ENCODE measurements at regions not wholly inside any gene's neighbourhood (a gene's known extent, or its start where the extent isn't known, plus 50 kb on each side); places are given as distances from the start of the nearest gene placed in this dataset.
"Not testable (repeated sequence)": the region's sequence is repeated elsewhere in the genome, so short reads cannot be mapped to it uniquely, and the experiment has no call there.

DNA sequence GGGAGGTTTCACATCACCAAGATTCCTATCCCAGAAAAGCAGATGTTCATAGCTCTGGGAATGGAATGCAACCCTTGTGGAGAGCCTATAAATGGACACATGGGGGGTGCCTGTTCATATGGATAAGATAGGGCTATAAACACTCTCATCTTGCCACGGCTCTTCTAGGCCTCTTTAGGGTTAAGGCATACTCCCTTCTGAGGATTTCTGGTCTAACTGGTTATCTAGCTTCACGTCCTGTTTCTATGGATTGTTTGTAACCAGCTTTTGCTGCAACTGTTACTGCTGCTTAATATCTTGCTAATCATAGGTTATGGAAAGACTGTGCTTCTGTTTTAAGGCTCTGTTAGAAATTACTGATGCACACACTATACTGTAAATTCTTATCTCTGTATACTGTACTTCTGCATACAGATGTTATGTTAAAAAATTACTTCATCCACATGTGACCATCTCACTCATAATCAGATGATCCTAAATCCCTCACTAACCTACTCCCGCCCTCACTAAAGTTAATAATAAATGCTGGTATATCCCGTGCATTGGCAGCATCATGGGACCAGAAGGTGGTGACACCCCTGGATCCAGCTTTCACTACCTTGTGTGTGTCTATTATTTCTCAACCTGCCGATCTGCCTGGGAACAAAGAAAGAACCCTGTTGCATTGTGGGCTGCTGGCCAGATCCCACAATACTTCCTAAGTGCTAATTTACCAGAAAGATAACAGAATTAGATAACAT, 68.7 kb downstream of the PRKAB2 start:
- DNase-seq (ENCODE audit: low read depth), result not testable (repeated sequence)

DNA sequence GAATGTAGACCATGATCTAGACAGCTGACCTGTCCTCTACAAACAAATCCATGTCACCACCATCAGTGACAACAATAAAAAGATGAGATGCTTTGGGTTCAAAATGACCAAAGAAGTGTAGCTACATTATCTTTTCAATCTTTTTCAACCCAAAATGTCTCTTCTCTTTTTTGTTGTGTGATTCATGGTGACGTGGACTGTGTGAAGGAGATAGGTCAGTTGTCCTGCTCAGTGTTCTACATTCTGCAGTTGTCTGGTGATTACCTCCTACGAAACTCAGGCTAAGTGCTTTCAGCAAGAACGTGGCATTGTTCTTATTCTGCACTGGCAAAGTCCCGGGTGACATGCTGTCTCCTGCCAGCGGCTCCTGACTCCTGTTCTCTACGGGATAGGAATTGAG, 73.1 kb downstream of the PRKAB2 start:
- DNase-seq (ENCODE audit: low read depth), result no peak

DNA sequence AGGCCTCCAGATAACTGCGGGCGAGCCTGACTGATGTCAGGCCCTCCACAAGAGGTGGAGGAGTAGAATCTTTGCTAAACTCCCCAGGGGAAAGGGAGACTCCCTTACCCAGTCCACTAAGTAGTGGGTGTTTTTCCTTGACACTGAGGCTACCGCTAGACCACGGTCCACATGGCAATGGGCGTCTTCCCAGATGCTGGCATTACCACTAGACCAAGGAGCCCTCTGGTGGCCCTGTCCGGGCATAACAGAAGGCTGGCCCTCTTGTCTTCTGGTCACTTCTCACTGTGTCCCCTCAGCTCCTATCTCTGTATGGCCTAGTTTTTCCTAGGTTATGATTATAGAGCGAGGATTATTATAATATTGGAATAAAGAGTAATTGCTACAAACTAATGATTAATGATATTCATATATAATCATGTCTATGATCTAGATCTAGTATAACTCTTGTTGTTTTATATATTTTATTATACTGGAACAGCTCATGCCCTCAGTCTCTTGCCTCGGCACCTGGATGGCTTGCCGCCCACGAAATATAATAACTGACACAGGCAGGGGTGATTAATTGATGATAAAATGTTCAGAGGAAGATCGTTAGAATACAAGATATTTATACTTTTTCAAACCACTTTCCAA, 73.8 kb downstream of the PRKAB2 start:
- not testable (repeated sequence) for DNase-seq (ENCODE audit: low read depth)

DNA sequence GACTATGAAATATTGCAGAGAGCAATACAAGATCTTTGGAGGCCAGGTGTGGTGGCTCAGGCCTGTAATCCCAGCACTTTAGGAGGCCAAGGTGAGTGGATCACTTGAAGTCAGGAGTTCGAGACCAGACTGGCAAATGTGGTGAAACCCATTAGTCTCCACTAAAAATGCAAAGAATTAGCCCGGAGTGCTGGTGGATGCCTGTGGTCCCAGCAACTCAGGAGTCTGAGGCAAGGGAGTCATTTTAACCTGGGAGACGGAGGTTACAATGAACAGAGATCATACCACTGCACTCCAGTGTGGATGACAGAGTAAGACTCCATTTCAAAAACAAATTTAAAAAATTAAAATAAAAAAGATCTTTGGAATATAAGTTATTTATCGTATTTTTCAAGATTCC, 76.6 kb downstream of the PRKAB2 start:
- DNase-seq (ENCODE audit: low read depth), result no peak

DNA sequence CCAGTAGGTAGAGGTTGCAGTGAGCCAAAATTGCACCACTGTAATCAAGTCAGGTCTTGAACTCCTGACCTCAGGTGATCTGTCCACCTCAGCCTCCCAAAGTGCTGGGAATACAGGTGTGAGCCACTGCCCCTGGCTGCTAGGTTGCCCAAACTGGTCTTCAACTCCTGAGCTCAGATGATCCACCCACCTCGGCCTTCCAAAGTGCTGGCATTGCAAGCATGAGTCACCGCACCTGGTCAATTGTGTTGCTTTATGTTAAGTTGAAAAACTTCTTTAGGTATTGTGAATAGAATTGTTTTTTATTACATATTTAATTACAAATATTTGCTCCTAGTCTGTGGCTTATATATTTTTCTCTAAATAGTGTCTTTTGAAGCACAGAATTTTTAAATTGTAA, 80.5 kb downstream of the PRKAB2 start:
- DNase-seq (ENCODE audit: low read depth), result no peak

DNA sequence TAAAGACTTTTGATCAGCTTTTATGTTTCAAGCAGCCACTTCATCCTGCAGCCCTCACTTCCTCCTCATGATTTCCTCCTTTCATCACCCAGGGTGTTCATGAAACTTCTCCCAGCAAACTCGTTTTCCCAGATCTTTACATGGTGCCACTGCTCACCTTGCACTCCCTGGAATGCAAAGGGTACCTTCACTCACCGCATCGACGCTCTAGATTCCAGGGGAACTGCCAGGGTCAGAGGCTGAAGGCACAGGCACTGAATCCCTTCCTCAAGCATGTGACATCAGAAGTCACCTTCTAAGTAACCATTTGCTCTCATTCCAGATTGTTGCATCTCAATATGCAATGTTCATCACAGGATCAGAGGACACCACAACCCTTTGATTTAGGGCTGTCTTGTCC, 82.8 kb downstream of the PRKAB2 start:
- no peak for DNase-seq (ENCODE audit: low read depth)

DNA sequence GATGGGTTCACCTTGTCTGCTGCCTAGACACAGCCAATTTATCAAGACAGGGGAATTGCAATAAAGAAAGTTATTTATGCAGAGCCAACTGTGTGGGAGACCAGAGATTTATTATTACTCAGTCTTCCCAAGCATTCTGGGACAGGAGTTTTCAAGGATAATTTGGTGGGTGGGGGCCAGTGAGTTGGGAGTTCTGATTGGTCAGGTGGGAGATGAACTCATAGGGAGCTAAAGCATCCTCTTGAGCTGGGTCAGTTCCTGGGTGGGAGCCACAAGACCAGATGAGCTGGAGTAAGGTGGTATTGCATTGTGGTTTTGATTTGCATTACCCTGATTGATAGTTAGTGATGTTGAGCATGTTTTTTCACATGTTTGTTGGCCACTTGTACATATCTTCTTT, 86.1 kb downstream of the PRKAB2 start:
- DNase-seq (ENCODE audit: low read depth), result no peak

DNA sequence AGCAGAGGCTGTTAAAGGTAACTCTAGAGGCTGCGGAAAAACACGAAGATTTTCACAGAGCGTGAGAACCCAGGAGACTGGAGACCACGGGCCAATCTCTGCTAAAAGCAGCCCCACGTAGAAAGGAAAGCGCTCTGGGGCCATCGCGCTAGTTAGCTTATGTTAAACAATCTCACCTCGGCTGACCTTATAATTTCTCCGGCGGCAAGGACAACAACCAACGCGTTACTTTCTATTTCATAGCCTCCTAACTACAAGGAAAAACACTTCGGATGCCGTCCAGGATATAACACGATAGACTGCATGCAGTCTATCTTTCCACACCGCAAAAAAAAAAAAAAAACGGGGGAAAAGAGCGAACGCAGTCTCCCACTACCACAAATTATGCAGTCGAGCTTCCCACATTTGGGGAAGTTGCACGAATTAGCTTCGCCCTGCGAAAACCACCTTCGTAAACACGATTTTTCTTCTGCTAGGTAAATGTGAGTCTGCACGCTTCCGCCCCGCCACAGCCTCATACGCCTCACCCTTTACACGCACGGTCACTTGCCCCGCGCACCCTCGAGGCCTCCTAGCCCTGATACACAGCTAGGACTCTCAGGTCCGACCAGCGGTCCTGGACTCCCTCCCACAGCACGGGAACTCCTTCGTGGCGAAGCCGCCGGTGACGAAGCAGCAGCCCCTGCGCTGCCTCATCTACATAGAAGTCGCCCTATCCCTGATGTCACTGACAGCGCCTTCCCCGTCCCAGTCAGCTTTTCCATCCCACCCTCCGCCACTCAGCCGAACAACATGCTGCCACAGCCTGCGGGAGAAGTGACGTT, 87.8 kb downstream of the PRKAB2 start:
- peak; percentile 75 for DNase-seq (ENCODE audit: low read depth)

DNA sequence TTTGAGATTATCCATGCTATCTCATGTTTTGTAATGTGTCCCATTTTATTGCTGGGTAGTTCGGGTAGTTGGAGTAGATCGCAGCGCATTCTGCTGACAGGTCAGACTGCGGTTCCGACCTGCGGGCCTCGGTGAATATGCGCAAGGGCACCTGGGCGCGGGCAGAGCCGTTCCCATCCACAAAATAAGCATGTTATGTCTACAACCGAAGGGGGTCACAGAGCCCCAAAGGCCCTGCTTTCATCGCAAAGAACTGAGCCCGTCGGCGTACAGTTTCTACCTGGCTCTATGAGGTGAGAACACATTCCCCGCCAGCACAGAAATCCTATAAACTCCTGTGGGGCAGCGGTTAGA, 88.4 kb downstream of the PRKAB2 start:
- DNase-seq (ENCODE audit: low read depth), result no peak

DNA sequence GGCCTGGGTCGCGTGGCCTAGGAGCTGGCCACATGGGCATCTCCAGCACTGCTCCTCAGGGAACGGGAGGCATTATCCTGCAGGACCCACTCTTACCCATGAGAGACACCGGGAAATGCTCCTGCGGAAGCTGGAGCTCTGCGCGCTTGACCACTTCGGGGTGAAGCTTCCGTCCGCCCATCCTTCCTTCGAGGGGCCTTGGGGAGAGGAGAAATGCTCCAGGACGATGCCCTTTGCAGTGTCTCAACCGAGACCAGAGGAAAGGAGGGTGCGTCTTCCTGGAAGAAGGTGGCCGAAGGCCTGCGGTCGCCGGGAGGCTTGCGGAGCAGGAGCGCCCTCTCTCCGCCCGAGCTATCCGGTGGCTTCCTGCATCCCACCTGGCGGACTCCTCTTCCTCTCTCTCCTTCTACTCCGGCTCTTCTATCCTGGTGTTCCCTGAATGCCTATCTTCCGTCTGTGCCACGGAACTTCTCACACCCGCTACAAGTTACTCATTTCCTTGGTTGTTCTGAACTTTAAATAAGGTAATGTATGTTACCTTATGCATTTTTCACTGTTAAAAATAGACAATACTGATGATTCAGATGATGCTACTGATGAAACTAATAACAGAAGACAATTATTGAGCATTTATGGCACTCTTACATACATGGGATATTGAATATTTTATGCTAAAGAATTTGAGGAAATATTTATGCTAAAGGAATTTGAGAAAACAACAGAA, 91.4 kb downstream of the PRKAB2 start:
- no peak for DNase-seq (ENCODE audit: low read depth)

DNA sequence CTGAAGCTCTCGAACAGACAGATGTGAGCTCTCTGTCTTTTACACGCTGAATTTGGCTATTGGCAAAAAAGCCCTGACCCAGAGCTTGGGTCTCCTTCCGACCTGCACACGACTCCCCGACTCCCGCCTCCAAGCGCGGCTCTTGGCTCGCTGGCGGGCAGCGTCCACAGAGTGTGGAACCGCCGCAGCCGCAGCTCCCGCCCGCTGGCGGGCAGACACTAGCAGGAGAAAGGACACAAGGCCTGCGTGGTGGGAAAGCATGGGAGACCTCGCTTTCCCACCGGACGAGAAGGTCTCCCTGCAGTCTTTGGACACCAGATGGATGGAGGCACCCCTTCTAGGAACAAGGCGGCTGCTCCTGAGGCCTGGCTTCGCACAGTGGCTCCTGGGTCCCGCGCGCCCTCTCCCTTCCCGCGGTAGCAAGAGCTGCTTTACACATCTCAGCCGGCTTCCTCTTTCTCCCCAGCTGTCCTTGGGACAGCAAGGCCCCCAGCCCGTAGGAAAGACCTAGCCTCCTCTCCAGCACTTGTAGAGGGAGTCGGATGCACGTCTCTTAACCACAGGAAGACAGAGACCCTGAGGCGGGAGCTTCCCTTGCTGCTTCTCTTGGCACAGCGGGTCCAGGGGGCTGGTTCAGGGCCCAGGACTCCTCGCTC, 92.1 kb downstream of the PRKAB2 start:
- no peak for DNase-seq (ENCODE audit: low read depth)

DNA sequence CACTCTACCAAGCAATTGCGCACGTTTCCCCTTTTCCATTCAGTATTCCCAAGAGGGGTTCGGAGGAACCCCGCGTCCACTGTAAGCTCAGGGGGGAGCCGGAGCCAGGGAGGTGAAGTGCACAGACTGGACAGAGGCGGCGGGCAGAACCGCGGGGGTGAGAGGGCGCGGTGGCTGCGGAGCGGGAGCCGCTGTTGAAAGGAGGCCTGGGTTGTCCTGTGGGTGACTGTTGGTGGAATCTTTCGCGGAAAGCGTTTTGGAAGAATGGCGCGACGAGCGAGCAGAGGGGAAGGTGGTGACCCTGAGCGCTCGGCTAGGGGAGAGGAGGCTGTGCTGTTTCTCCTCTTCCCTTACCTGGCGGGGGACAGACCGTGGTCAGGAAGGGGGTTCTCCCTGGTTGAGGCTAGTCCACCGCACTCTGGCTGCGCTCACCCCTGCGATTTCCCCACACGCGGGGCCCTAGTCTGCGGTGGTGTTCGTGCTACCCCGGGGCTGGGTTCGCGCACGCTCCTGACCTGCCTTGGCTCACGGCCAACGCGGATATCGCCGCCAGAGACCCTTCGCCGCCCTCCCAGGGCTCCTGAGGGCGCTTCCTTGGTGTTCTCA, 92.8 kb downstream of the PRKAB2 start:
- no peak for DNase-seq (ENCODE audit: low read depth)

DNA sequence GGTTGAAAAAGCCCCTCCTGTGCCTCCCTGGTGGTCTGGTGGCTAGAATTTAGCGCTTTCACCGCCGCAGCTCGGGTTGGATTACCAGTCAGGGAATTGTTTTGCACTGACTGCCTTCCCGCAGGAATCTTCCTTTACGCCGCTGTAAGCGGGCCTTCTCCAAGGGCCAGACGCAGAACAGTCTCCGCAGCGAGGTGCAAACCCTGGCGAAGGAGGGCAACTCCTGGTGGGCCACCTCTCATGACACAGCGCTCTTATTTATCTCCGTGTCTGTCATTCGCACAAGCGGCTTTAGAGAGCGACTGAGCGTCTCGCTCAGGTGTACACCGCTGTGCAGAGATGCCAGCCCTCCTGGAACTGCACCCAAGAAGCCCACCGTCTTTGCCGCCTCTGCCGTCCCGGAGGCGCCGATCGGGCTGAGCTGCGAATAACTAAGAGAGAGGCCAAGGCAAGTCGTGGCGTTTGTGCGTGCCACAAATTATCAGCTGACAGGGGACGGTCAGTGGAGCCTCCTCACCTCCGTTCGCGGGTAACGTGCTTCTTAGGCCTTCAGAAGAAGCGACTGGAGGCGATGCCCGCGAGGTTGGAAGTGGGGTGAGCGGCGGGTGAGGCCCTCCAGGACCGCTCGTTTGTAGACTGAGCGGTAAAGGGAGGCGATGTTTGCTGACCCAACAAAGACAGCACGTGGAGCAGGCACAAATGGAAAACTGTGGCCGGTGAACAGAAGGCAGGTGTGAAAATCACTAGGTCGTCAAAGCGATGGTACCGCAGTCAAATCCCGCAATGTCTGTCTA, 93.5 kb downstream of the PRKAB2 start:
- no peak for DNase-seq (ENCODE audit: low read depth)

DNA sequence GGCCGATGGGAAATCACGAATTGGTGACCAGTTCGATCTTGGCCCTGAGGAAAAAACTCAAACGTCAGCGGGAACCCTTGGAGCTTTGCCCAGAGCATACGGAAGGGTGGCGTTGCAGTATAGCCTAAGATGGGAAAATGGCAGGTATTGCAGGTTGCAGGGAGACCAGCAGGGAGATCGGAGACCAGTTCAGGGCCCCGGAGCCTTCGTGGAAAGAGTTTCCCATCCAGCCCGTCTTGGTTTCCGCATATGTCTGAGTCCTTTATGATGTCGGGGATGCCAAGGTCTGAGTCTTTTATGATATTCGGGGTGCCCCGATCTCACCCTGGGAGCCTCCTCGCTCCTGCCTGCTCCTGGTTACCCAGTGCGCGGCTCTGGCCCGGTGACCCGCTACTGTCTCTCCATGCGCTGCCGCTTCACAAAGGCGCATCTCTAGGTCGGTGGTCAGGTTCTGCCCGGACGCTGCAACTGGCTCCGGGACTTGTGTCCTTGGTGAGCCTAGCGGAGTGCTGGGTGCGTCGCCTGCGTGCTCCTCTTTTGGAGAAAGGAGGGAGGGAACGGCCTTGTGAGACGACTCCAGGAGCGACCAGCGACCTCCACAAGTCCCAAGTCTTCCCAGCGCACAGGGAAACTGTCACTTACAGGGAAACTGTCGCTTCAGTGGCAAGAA, 94.2 kb downstream of the PRKAB2 start:
- DNase-seq (ENCODE audit: low read depth), result no peak

DNA sequence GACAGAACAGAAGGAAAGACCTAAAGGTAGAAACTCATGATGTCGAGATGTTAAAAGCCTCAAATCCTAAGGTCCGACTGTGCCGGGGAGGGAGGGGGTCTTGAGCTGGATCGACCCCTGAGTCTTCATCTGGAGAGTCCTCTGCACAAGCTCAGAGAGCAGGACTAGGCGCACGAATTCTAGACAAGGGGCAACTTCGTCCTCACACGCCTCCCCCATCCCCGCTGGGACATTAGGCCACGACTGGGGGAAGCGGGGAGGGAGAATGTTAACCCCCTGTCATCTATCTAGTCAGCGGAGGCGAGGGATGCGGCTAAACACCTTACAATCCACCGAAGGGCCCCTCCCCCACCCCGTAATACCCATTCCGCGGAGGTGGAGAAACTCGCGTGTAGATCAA, 94.7 kb downstream of the PRKAB2 start:
- no peak for DNase-seq (ENCODE audit: low read depth)

DNA sequence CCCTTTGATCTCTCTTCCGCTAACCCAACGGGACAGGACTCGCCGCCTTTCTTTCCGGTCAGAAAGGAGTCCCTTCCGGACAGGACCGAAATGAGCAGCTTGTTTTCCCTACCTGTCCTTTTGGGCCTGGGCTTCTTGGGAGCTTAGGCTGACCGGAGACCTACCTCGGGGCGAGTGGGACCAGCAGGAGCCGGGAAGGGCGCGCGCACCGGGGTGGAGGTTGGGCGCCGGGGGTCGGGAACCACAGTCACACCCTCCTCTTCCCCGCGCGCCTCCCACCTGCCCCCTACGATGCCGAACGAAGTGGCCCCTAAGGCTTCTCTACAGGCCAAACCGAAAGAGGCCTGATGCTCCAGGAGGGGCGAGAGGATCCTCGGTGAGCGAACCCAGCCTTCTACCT, 95.2 kb downstream of the PRKAB2 start:
- DNase-seq (ENCODE audit: low read depth), result no peak

DNA sequence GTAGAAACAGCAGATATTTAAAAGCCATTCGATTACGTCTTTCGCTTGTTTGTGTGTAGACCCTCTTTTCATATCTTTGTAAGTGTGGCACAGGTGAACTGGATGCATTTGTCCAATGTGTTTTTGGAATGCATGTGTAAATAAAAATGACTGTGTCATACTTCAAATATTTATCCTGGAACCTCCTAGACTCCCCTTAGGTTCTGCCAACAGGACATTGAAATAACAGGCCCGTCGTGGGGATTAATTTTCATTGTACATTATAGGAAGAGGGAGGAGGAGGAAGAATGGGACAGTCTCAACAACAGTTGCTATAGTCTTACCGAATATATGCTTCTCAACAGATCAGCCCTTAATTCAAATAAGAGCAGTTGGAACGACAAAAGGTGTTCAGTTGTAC, 95.8 kb downstream of the PRKAB2 start:
- DNase-seq (ENCODE audit: low read depth), result no peak

DNA sequence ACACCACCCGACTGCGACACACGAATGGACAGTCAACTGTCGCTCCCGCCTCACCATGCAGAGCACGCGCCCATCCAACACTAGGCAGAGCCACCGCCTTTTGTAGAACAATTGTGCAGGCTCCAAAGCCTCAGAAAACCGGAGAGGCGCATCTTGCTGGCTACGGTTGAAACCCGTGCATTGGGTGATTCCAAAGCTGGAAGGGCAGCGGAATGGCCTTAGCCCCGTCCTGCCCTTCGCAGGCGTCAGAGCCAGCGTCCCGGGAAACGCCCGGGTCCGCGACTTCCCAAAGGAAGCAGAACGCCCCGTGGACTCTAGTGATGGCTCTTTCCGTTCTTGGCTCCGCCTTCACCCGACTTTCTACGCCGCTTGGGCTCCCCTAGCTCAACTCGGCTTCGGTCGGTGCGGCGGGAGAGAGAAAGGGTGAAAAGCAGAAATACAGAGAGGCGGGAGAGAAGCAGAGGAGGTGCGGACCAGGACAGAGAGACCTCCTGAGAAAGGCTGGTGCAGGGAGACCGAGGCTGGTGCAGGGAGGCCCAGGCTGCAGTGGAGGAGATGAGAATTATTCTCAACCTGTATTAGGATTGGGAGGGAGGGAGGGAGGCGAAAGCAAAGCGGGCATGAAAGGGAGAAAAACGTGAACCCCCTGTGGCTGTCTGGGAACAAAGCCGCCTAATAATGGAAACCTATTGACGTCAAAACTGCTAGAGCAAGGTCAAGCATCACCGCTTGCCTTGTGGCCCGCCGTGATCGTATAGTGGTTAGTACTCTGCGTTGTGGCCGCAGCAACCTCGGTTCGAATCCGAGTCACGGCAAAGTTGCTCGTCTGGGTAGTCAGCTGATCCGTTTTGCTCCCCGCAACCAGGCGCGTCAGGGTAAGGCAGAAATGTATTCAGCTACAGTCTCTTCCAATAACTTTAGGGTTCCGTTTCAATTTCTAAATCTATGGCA, 99.5 kb downstream of the PRKAB2 start:
- no peak for DNase-seq (ENCODE audit: low read depth)

DNA sequence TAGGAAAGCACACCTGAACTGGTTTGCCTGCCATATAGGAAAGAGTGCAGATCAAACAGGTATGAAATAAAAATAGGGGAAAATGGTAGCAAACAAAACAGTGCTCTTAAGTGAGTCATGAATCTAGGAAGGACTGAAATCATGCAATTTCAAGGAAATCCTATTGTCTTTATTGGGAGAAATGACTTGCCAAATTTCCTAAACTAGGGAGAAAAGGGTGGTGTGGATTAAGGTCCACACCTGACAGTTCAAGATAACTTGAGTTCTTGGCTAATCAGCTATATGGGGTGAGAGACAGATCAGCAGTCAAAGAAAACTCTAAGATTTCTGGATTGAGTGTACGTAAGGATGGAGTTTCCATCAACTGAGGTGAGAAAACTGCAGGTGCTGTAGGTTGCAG, 101.1 kb downstream of the PRKAB2 start:
- no peak for DNase-seq (ENCODE audit: low read depth)
